ENCODE measurements at regions not wholly inside any gene's neighbourhood (a gene's known extent, or its start where the extent isn't known, plus 50 kb on each side); places are given as distances from the start of the nearest gene placed in this dataset.

DNA sequence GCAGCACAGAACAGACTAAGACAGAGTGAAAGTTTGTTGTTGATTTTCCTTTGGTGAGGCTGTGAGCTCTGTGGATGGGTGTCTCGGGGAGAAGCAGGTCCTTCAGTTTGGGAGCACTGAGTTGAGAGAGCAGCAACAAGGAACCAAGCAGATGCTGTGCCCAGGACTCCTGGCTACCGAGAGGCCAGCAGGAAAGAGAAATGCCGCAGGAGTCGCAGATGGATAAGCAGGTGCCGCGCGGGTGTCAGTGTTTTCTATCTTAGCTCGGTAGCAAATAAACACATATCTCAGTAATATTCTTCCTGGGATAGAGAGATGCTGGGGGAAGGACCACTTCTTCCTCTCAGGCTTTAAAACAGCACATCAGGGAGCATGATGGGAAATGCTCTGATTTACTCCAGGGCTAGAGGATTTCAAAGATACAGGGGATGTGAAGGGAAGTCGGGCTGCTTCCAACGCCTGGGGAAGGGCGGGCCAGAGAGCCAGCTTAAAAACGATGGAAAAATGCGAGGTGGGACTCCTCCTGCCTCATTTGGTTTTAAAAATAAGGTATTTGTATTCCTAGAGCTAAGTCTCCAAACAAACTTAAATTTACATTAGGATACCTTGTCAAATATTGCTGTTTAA lies 470.7 kb upstream of the B3GAT1 start (continued):
- TF ChIP-seq GTF2F1 (IDR thresholded peaks at IDR 0.05; ENCODE audit: borderline replicate concordance, low read depth, low read length): no peak
- TF ChIP-seq TCF12 (IDR thresholded peaks at IDR 0.05; ENCODE audit: low read depth, low read length): no peak
- no peak for TF ChIP-seq CTBP2 (IDR thresholded peaks at IDR 0.05; ENCODE audit: borderline replicate concordance, insufficient read depth, insufficient read length, low read length)
- no peak for TF ChIP-seq ZNF274 (IDR thresholded peaks at IDR 0.05; ENCODE audit: borderline replicate concordance, extremely low read depth, low read length)
- TF ChIP-seq, protein P1, sequence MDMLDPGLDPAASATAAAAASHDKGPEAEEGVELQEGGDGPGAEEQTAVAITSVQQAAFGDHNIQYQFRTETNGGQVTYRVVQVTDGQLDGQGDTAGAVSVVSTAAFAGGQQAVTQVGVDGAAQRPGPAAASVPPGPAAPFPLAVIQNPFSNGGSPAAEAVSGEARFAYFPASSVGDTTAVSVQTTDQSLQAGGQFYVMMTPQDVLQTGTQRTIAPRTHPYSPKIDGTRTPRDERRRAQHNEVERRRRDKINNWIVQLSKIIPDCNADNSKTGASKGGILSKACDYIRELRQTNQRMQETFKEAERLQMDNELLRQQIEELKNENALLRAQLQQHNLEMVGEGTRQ (IDR thresholded peaks at IDR 0.05; ENCODE audit: low read length): no peak
- no peak for TF ChIP-seq RBBP5 (IDR thresholded peaks at IDR 0.05; ENCODE audit: borderline replicate concordance, low read depth, low read length)
